Neural cell (in vitro differentiated cells): ENCODE measurements at regions not wholly inside any gene's neighbourhood (a gene's known extent, or its start where the extent isn't known, plus 50 kb on each side); places are given as distances from the start of the nearest gene placed in this dataset.

ENCODE experiments used
- H2AFZ ChIP-seq: fragments of 200-600, 300-800 bp; sonication (generic), shearing (Covaris generic); 2 replicates; pipeline ENCODE4 v1.6.0; 2014; ENCODE audit warnings: low read depth, mild to moderate bottlenecking, antibody characterized with exemption, low read length, moderate library complexity
- H3F3A ChIP-seq: fragments of 200-600 bp; shearing (Covaris generic); 2 replicates; pipeline ENCODE4 v1.6.1; 2016; ENCODE audit warnings: mild to moderate bottlenecking, moderate library complexity, mixed read lengths, antibody characterized with exemption, low read length; ENCODE audit not compliant: insufficient read depth, poor library complexity, severe bottlenecking
- H3K27ac ChIP-seq: fragments of 200-600, 300-800 bp; sonication (generic), shearing (Covaris generic); 2 replicates; pipeline ENCODE4 v1.5.1; 2014; ENCODE audit warnings: mild to moderate bottlenecking, low read length, moderate library complexity
- H3K27me3 ChIP-seq: fragments of 300-800, 200-600 bp; sonication (generic), shearing (Covaris generic); 2 replicates; pipeline ENCODE4 v1.6.0; 2014; ENCODE audit warnings: mild to moderate bottlenecking, low read depth, low read length, moderate library complexity; ENCODE audit not compliant: insufficient read depth
- H3K36me3 ChIP-seq: fragments of 300-800, 200-600 bp; sonication (generic), shearing (Covaris generic); 2 replicates; pipeline ENCODE4 v1.5.1; 2014; ENCODE audit warnings: mild to moderate bottlenecking, antibody characterized with exemption, low read length, moderate library complexity; ENCODE audit not compliant: insufficient read depth
- H3K4me2 ChIP-seq: fragments of 300-800, 200-600 bp; sonication (generic), shearing (Covaris generic); 2 replicates; pipeline ENCODE4 v1.6.0; 2014; ENCODE audit warnings: mild to moderate bottlenecking, low read length
- H3K4me3 ChIP-seq: fragments of 300-800, 200-600 bp; sonication (generic), shearing (Covaris generic); 2 replicates; pipeline ENCODE4 v1.5.1; 2014; ENCODE audit warnings: mild to moderate bottlenecking, low read length, moderate library complexity
- H3K79me2 ChIP-seq: fragments of 200-600 bp; shearing (Covaris generic); replicated peaks from 2 replicates; pipeline ENCODE4 v1.6.0; 2014; ENCODE audit warnings: mild to moderate bottlenecking, low read length, moderate library complexity; ENCODE audit not compliant: insufficient read depth
- H3K9ac ChIP-seq: fragments of 300-800, 200-600 bp; sonication (generic), shearing (Covaris generic); 2 replicates; pipeline ENCODE4 v1.6.1; 2016; ENCODE audit warnings: mild to moderate bottlenecking, low read length, mixed read lengths
- H3K9me2 ChIP-seq: fragments of 200-600 bp; shearing (Covaris generic); 2 replicates; pipeline ENCODE4 v1.6.1; 2016; ENCODE audit warnings: mild to moderate bottlenecking, low read length, mixed read lengths; ENCODE audit not compliant: insufficient read depth
- H3K9me3 ChIP-seq: fragments of 200-600, 300-800 bp; sonication (generic), shearing (Covaris generic); 2 replicates; pipeline ENCODE4 v1.6.1; 2016; ENCODE audit warnings: mild to moderate bottlenecking, mixed run types, low read length, moderate library complexity, mixed read lengths
- H4K20me1 ChIP-seq: fragments of 200-600 bp; shearing (Covaris generic); 2 replicates; pipeline ENCODE4 v1.6.1; 2016; ENCODE audit warnings: mild to moderate bottlenecking, mixed run types; ENCODE audit not compliant: insufficient read depth
- CTCF ChIP-seq: fragments of 450-650 bp; IDR thresholded peaks from 2 replicates; pipeline ENCODE4 v1.5.1; 2014; ENCODE audit warnings: antibody characterized with exemption, mild to moderate bottlenecking, moderate library complexity; ENCODE audit not compliant: poor library complexity, severe bottlenecking
- EP300 ChIP-seq: fragments of 450-650 bp; conservative IDR thresholded peaks from 2 replicates; pipeline ENCODE4 v1.6.1; 2014; ENCODE audit warnings: antibody characterized with exemption, mild to moderate bottlenecking, moderate library complexity; ENCODE audit not compliant: poor library complexity, severe bottlenecking
- EZH2 ChIP-seq: fragments of 200-600, 300-800 bp; shearing (Covaris generic), sonication (generic); IDR thresholded peaks from 2 replicates; pipeline ENCODE4 v1.6.1; 2014; ENCODE audit warnings: antibody characterized with exemption, low read length, borderline replicate concordance, mild to moderate bottlenecking; ENCODE audit not compliant: insufficient read depth, poor library complexity, severe bottlenecking
- MXI1 ChIP-seq: fragments of 450-650 bp; conservative IDR thresholded peaks from 2 replicates; pipeline ENCODE4 v1.6.1; 2014; ENCODE audit warnings: antibody characterized with exemption, mild to moderate bottlenecking; ENCODE audit not compliant: poor library complexity, severe bottlenecking
- POLR2AphosphoS5 ChIP-seq: IDR thresholded peaks from 2 replicates; pipeline ENCODE4 v1.6.1; 2012
- RAD21 ChIP-seq: fragments of 450-650 bp; conservative IDR thresholded peaks from 2 replicates; pipeline ENCODE4 v1.6.1; 2014; ENCODE audit warnings: antibody characterized with exemption, mild to moderate bottlenecking, moderate library complexity
- REST ChIP-seq: IDR thresholded peaks from 2 replicates; pipeline ENCODE4 v1.6.1; 2012; ENCODE audit warnings: borderline replicate concordance
- SMC3 ChIP-seq: fragments of 450-650 bp; conservative IDR thresholded peaks from 2 replicates; pipeline ENCODE4 v1.6.1; 2014; ENCODE audit warnings: antibody characterized with exemption, mild to moderate bottlenecking, moderate library complexity; ENCODE audit not compliant: poor library complexity
- TAF1 ChIP-seq: IDR thresholded peaks from 2 replicates; pipeline ENCODE4 v1.6.1; 2012; ENCODE audit warnings: low read depth

GRCh38 chrX:42070866-42071265 is 147.5 kb upstream of the CASK start:
- Histone ChIP-seq H3K4me3 (no peak overlapping the region), H3K9ac (no peak overlapping the region), H2AFZ (no peak overlapping the region), H3K9me3 (no peaks in the 10 kb centered on the region), H4K20me1 (no peaks in the 10 kb centered on the region), H3K27me3 (no peaks in the 10 kb centered on the region), H3F3A (no peaks in the 10 kb centered on the region), H3K9me2 (no peaks in the 10 kb centered on the region), H3K27ac (no peak overlapping the region), H3K79me2 (no peaks in the 10 kb centered on the region), H3K4me2 (no peak overlapping the region), H3K36me3 (no peaks in the 10 kb centered on the region)
- TF ChIP-seq EZH2 (no peak), SMC3 (no peak), EP300 (no peak), MXI1 (no peak), CTCF (no peak), REST (no peak), TAF1 (no peak), POLR2AphosphoS5 (no peak)

- Histone ChIP-seq H2AFZ (no peak overlapping the region), H3K4me3 (no peak overlapping the region), H3K27me3 (no peaks in the 10 kb centered on the region)
These were observed 130.9 kb upstream of the CASK start for GRCh38 chrX:42054256-42054655.

GRCh38 chrX:42050345-42050744 is 127.0 kb upstream of the CASK start:
- H4K20me1 ChIP-seq = no peaks in the 10 kb centered on the region
- no peaks in the 10 kb centered on the region for H3F3A ChIP-seq
- H3K4me3 ChIP-seq = no peak overlapping the region
- no peaks in the 10 kb centered on the region for H3K79me2 ChIP-seq
- no peak overlapping the region for H3K9ac ChIP-seq
- no peak overlapping the region for H2AFZ ChIP-seq
- no peak overlapping the region for H3K4me2 ChIP-seq
- H3K9me2 ChIP-seq = no peaks in the 10 kb centered on the region
- TF ChIP-seq TAF1 (no peak), EP300 (no peak), EZH2 (no peak), MXI1 (no peak), REST (no peak), POLR2AphosphoS5 (no peak), SMC3 (no peak), CTCF (no peak), RAD21 (no peak)
- H3K36me3 ChIP-seq = no peaks in the 10 kb centered on the region
- H3K9me3 ChIP-seq = no peaks in the 10 kb centered on the region
- H3K27me3 ChIP-seq = no peaks in the 10 kb centered on the region
- no peak overlapping the region for H3K27ac ChIP-seq

More at GRCh38 chrX:42054256-42054655, 130.9 kb upstream of the CASK start:
- Histone ChIP-seq H3K27ac (no peak overlapping the region), H3K9me3 (no peaks in the 10 kb centered on the region), H3K36me3 (no peaks in the 10 kb centered on the region), H3K9ac (no peak overlapping the region), H4K20me1 (no peaks in the 10 kb centered on the region), H3K79me2 (no peaks in the 10 kb centered on the region), H3K9me2 (no peaks in the 10 kb centered on the region), H3F3A (no peaks in the 10 kb centered on the region), H3K4me2 (no peak overlapping the region)
- no peak for TF ChIP-seq EZH2
